Fibroblast of skin of left biceps (primary cell): ENCODE measurements at regions not wholly inside any gene's neighbourhood (a gene's known extent, or its start where the extent isn't known, plus 50 kb on each side); places are given as distances from the start of the nearest gene placed in this dataset.
"Not testable (repeated sequence)": the region's sequence is repeated elsewhere in the genome, so short reads cannot be mapped to it uniquely, and the experiment has no call there.

Experiments used
- DNase-seq, 2 experiments: peaks; one replicate each; pipeline ENCODE4 v3.0.0-alpha.2; 2013; ENCODE audit warnings: low read depth in 2 of 2

DNA sequence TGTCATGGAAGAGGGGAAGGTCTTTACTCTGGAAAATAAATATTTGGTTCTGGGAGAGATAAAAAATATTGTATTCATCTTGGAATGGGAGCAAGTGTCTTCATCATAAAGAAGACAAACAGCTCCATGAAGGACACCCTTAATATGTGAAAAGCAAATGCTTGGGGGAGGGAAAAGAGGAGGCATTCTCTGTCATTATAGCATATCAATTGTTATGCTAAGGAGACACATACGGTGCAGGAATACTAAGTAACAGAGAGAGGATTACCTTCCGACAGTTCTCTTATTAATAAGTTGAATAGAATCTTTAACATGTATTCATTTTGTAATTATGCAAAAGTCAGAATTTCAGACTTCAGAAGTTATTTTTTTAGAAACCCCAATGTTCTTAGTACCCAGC, 634.4 kb downstream of the UTRN start:
- no peak for DNase-seq

DNA sequence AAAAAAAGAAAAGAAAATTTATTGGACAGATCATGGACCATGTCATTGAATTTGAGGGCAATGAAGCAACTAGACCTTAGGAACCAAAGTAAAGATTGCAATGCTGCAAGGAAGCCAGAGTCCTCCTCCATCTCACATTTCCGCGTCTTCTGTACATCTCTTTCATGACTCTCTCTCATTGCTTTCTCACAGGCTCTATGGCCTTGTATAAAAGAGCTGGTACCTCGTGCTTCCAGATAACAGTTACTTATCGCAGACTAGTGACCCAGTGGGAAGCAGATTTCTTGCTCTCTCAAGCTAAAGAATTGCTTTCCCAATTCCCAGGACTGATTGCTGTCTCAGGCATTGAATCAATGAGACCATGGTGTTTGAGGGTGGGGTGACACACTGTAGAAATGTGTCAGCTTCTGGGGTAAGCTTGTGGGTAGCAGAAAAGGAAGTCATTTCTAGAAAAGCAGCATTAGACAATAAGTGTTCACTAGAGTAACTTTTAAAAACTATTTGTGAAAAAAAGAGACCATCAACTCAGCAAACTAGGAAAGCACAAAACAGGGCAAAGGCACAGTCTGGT, 635.3 kb downstream of the UTRN start:
- no peak for DNase-seq

DNA sequence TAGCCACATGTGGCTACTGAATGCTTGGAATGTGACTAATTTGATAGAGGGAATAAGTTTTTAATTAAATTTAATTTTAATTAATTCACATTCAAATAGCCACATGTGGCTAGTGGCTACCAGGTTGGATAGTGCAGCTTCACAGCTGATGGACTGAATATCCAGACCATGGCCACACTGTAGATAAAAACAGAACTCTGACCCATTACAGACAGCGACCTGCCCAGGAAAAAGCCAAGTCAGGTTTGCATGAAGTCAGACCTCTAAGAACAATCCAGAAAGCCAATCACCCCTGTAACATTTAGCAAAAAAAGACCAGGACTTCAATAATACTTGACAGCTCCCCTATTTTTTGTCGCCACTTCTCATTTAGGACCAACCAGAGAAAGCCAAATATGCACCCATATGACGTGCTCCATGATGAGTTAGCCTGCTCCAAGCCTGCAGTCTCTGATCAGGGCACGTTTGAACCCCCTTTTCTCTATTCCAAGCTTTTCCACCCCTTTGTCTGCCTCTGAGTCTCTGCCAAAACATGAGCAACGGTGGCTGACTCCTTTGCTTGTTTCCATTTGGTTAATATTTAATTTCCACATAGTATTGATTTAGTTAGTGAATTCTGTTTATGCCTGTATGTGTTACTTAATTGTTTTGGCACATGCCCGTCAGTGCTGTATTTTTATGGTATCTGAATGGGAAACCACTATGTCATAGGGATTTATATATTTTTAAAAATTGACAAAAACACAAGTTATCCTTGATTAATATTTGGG, 636.3 kb downstream of the UTRN start:
- no peak for DNase-seq

DNA sequence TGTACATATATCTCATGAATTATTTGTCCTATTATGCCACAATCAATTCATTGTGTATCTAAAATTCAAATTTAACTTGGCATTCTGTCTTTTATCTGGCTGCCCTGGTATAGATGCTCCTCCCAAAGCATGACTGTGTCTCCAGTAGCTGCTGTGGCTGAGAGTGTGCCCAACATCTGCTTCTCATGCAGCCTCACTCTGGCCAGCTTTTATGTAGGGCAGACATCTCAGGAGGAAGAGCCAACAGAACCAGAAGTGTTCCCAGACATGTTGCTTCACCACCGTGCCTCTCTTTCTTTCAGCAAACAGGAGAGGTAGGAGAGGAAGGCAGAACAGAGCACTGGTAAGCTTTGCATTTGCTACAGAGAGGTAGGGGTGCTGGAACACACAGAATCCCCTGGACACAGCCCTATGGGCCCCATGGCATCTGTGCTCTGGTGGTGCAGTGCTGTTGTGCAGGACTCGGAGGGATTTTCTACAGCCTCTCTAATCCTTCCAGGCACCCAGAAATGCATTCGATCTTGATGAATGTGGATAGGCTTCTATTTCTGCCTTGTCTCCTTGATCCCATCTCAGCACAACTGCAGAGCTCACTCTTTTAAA, 637.1 kb downstream of the UTRN start:
- DNase-seq = no peak

DNA sequence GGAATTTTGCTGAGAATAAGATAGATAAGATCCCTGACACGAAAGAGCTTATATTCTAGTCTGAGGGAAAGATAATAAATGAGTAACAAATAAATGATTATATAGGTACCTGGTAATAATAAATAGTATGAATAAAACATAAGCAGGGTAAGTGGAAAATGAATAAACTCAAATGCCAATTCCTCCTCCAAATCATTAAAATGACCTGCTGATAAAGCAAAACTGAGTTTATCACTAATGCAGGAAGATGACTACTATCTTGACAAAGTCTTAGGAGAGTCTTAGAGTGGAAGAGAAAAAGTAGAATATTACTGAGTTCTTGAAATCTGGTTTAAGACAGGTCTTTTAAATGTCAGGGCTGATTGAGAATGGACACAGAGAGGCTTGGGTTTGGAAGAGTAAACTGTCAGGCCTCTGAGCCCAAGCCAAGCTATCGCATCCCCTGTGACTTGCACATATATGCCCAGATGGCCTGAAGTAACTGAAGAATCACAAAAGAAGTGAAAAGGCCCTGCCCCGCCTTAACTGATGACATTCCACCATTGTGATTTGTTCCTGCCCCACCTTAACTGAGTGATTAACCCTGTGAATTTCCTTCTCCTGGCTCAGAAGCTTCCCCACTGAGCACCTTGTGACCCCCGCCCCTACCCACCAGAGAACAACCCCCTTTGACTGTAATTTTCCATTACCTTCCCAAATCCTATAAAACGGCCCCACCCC, 637.8 kb downstream of the UTRN start:
- not testable (repeated sequence) for DNase-seq

DNA sequence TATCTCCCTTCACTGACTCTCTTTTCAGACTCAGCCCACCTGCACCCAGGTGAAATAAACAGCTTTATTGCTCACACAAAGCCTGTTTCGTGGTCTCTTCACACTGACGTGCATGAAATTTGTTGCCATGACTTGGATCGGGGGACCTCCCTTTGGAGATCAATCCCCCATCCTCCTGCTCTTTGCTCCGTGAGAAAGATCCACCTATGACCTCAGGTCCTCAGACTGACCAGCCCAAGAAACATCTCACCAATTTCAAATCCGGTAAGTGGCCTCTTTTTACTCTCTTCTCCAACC, 638.3 kb downstream of the UTRN start:
- DNase-seq = not testable (repeated sequence)

DNA sequence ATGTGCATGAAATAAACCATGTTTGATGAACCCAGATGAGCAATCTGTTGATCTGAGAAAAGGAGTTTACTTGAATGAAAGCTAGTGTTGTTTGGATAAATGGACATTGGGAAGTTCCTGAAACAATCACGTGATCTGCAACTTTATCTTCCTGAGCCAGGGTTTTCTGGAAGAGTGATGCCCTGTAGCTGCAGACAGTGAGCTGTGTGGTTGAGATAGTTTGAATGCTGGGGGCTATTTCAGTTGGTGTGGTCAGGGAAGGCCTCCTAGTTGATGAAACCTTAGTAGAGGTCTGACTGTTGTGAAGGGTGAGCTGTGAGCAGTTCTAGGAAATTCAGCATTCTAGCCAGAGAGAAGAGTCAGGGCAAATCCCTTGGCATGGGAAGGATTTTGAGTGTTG, 643.7 kb downstream of the UTRN start:
- no peak for DNase-seq

DNA sequence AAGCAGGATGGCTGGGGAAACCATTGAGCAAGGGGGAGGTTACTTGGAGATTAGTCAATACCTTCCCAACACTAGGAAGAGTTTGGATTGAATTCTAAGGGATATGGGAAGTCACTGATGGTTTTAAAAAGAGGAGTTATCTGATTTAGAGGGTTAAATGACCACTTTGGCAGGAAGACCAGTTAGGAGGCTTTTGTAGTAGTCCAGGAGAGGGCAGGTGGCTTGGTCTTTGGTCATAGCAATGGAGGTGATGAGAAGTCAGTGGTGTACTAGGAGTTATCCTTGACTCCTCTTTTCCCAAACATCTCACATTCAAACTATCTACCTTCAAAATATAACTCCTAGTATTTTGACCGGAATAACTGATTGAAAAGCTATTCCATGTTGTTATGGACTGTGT, 644.1 kb downstream of the UTRN start:
- no peak for DNase-seq

DNA sequence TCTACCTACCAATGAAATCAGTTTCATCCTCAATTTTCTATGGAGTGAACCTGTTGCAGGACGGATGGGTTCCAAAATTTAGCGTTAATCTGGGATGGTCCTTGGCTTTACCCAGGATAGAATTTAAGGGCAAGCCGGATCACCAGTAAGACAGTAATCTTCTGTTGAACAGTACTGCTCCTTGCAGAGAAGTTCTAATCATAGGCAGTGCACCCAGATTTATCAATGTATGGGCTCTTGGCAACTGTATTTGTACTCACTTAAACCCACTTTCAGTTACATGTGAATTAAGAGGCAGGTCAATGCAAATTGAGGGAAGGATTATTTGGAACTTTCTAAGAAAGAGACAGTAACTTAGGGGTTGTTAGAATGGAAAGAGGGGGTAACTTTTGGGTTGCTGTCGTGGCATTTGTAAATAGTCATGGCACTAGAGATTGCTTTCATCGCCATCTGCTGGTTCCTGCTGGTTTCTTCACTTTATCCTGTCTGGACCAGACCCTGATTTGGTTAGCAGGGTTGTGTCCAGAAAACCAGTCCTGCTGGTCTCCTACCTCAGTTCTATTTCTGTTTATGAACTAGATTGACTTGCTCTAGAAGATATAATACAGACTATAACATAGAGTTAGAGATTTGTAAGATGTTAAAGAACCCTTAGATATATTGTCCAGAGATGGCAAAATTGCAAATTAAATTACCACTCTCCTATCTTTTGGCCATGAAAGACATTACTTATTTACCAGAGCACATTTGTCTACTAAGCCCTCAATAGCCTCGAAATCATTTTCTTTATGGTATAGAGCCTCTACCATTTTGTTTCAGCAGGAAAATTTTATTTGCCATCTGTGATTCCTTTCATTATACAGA, 646.3 kb downstream of the UTRN start:
- no peak for DNase-seq

DNA sequence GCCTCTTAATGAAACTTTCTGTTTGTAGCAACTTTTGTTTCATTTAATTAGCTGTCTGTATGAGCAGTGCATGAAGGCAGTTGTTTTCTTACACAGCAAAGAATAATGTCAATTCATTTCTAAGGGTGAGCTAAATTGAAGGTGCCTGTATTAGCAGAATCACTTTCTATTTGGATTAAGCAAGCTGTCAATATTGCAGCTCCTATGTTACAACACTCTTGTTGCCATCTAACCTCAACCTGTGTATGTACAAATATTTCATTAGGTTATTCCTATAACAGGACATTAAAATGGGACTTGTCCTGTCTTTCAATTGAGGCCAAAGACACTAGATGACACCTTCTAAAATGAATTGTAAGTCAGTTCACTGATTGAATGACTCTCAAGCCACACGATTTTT, 647.5 kb downstream of the UTRN start:
- no peak for DNase-seq

DNA sequence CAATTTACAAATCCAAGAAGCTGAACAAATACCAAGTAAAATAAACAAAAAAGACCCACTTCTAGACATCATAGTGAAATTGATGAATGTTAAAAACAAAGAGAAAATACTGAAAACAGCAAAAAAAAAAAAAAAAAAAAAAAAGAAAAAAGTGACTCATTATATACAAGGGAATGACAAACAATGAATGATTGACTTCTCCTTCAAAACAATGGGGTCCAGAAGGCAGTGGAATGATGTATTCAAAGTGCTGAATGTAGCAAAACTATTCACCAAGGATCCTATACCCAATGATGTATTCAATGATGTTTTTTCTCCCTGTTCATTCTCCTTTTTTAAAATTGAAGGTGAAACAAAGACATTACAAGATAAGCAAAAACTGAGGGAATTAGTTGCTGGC, 650.0 kb downstream of the UTRN start:
- DNase-seq = no peak

DNA sequence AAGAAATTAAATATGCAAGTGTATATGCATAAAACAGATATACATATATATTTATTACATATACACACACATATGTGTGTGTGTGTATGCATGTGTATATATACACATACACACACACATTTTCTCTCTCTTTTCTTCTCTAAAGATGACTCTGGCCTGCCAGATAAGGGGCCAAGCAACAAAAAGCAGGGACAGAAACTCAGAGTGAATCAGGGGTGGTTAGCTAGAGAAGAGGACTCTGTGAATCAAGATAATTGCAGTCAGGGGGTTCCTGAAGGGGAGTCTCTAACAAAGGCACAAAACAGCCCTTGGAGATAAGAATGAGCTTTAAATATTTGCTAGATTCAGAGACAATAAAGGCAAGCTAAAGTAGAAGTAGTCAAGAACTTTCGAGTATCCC, 650.5 kb downstream of the UTRN start:
- no peak for DNase-seq

DNA sequence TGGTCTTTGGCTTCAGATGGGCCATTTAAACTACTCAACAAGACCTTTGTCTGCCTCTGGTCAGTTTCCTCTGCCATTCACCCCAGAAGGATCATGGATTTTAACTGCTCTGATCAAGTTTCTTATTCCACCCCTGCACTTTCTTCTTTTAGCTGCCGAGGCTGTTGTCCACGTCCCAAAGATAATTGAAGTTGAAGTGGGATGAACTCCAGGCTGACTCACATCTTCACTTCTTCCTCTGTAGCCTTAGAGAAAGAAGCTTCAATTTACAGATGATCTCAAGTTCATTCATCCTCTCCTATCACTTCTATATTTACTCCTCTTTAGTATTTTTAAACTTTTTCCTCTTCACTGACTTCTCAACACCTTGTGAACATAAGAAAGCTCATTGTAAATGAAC, 651.6 kb downstream of the UTRN start:
- DNase-seq = no peak

DNA sequence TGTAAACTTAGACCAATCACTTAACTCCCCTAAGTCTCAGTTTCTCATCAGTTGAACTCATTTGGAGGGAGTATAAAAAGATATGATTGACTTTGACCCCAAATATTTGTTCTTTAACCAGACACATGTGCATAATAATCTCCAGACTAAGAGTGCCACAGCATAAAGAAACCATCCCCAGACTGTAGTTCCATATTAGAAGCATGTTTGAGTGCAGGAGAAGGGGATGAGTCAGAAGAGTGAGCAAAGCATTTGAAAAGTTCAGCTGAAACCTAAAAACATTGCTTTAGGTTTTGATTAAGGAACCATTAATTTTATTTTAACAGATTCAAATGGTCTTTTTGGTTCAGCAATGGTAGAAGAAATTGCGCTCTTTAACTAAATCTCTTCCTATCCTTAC, 654.8 kb downstream of the UTRN start:
- peak in 1 of 2 experiments; percentile 20 for DNase-seq

DNA sequence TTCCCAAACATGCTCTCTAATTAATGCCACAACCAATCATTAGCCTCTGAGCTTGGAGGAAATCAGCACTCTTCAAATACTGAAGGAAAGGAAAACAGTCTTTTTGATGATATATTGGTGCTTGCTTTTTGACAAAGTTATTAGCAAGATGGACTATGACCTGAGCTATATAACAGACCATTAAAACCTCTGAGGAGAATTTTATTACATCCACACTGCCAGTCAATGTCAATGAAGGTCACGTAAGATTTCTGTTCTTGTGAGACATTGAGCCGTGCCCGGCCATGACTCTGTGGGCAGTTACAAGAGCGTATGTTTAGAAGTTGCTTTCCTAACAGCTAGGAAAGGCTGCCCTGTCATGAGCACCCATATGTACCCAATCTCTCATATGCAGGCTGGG, 659.0 kb downstream of the UTRN start:
- no peak for DNase-seq

DNA sequence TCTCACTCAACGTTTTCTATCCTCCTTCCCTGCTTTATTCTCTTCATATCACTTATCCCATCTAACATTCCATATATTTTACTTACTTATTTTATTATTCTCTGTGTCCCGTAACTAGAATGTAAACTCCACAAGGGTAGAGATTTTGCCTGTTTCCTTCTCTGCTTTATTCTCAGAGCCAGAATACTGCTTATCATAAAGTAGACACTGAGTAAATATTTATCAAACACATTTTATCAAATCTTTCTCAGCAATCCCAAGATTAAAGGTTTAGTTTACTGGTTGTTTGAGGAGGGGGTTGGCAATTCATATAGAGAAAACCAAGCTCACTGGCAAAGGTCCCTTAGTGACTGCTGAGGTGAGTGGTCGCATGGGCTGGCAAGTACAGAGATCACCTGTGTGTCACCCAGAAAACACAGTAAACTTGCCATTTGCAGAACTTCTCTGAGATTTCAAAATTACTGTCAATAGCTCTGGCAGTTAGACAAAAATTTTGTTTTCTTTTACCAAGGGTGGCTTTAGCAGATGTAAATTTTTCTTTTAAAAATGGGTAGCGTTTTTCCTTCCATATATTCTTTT, 662.4 kb downstream of the UTRN start:
- DNase-seq = no peak

DNA sequence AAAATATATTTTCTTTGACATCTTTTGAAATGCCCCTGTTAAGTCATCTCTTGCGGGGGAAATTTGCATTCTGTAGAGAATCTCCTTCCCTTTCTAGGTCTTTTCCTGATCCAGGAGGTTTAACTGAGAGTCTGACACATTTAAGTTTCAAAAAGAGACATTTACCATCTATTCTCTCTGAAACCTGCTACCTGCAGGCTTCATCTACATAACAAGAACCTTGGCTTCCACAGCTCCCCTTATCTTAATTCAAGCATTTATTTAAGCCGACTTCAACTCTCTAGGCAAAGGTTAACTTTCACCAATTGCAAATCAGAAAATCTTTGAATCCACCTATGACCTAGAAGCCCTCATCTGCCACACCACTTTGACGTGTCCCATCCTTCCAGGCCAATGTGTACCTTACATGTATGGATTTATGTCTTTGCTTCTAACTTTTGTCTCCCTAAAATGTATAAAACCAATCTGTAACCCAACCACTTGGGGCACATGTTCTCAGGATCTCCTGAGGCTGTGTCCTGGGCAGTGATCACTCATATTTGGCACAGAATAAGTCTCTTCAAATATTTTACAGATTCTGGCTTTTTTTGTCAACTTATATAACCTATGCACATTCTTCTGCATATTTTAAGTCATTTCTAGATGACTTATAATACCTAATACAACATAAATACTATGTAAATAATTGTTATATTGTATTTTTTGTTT, 666.7 kb downstream of the UTRN start:
- no peak for DNase-seq

DNA sequence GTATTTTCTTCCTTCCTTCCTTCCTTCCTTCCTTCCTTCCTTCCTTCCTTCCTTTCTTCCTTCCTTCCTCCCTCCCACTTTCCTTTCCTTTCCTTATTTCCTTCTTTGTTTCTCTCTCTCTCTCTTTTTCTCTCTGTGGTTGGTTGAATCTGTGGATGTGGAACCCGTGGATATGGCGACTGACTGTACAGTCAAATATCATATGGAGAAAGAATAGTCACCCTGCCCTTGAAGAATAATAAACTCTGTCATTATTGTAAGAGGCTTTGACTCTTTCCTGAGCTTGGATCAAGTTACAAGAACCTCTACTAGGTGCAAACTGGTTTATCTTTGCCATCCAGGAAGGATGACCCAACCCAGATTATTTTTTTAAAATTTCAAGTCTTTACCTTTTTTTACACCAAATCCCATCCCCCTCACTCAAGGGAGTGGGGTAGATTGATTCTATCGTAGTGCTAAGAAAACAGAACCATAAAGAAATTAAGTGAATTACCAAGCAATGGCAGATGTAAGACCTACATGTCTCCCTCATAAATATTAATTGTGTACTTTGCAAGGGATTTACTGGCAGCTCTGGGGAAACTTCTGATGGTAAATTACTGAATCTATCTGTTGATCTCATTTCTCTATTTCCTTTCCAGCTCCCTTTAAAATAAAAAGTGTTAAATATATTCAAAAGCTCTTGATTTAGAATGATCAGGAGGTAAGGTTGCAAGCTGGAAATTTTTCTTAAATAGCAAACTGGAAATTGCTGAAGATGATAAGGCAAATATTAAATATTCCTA, 667.5 kb downstream of the UTRN start:
- no peak for DNase-seq

DNA sequence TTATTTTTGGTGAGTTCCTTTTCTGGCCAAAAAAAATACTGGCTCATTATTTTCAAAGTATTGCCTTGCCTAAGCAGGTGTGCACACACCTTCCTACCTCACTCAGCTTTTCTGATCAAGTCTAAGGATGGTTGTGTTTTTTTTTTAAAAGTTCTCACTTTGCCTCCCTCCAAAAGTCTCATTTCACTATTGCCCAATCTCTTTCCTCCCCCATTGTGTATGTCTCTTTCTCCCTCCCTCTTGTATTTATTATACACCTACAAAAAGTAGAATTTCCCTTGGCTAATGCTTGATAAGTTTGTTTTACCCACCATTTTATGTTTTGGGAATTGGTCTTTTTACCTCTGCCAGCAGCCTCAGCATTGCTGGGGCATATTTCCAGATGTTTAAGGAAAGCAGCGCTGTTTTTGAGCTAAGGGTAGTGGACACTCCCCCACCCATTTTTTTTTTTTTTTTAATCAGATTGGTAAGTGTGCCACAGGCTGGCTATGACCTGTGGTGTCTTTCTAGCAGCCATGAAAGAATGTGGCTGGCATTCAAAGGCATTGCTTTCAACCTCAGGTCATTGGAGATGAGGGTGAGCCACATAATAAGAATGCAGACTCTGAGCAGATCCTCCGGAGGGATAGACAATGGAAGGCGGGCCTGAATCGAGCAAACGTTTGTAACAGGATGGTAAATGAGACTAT, 668.6 kb downstream of the UTRN start:
- peak in 1 of 2 experiments; percentile 4 for DNase-seq

DNA sequence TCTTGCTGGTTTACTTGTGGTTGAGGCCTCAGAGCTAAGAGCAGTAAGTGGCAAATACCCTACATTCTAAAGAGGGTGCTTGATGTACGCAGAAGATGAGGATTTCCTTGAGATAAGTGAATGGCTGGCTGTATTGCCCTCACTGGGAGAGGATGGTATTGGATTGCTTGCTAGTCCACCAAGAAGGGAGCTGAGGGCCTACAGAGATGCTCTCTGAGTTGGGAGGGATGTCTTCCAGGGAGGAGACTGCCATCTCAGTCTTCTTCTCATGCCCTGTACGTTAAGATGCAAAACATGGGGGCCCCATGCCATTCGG, 669.1 kb downstream of the UTRN start:
- DNase-seq = no peak
